RWPE2 (cell line): ENCODE measurements at regions not wholly inside any gene's neighbourhood (a gene's known extent, or its start where the extent isn't known, plus 50 kb on each side); places are given as distances from the start of the nearest gene placed in this dataset.

ENCODE experiments used
- ATAC-seq: fragments of 200-7000 bp; cut with Tn5 transposase; 3 replicates; pipeline ENCODE4 v1.9.1; 2021; ENCODE audit warnings: low read depth
- DNase-seq: peaks from one replicate; pipeline ENCODE4 v3.0.0-alpha.2; 2020; ENCODE audit warnings: low spot score
- H3K27ac ChIP-seq: fragments of 450-650 bp; 2 replicates; pipeline ENCODE4 v1.5.1; 2017; ENCODE audit warnings: mild to moderate bottlenecking; ENCODE audit not compliant: poor library complexity, severe bottlenecking
- H3K27me3 ChIP-seq: fragments of 250-450 bp; sonication (Bioruptor Pico); 2 replicates; pipeline ENCODE4 v1.5.1; 2021; ENCODE audit warnings: mild to moderate bottlenecking, moderate library complexity; ENCODE audit not compliant: insufficient read depth, poor library complexity, severe bottlenecking
- H3K36me3 ChIP-seq: fragments of 250-450 bp; sonication (Bioruptor Pico); 2 replicates; pipeline ENCODE4 v1.5.1; 2020; ENCODE audit warnings: low read depth, mild to moderate bottlenecking, moderate library complexity
- H3K4me1 ChIP-seq: fragments of 250-450 bp; sonication (Bioruptor Pico); 2 replicates; pipeline ENCODE4 v1.5.1; 2021; ENCODE audit warnings: mild to moderate bottlenecking, moderate library complexity; ENCODE audit not compliant: insufficient read depth, poor library complexity, severe bottlenecking
- H3K4me3 ChIP-seq: fragments of 250-450 bp; sonication (Bioruptor Pico); 2 replicates; pipeline ENCODE4 v1.5.1; 2021; ENCODE audit warnings: mild to moderate bottlenecking, moderate library complexity; ENCODE audit not compliant: severe bottlenecking
- H3K9me3 ChIP-seq: fragments of 250-450 bp; sonication (Bioruptor Pico); 2 replicates; pipeline ENCODE4 v1.5.1; 2021; ENCODE audit warnings: mild to moderate bottlenecking, moderate library complexity; ENCODE audit not compliant: severe bottlenecking
- TF ChIP-seq, protein P1 (sequence below): fragments of 450-650 bp; IDR thresholded peaks from one replicate; pipeline ENCODE4 v1.5.1; 2017; ENCODE audit warnings: mild to moderate bottlenecking, moderate library complexity; ENCODE audit not compliant: poor library complexity, severe bottlenecking

DNA sequence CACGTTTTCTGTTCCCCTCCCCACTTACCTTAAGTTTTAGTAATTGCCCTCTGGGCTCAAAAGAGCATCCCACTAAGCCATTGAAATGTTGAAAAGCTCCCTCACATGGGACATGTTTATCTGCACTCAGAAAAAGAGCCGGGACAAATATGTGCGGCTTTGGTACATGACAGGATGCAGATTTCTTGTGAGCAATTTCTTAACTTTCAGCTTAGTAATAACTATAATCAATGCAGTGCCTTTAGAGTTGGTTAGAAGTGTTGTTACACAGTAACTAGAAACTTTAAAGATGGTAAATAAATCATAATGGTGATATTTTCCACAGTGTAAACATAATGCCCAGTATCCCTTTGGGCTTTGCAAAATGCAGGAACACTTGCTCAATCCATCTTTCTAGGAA, 89.2 kb downstream of the ZNF365 start:
- Histone ChIP-seq H3K9me3 (no peaks in the 10 kb centered on the region), H3K27ac (no peak overlapping the region), H3K27me3 (no peaks in the 10 kb centered on the region), H3K4me1 (no peaks in the 10 kb centered on the region), H3K4me3 (no peak overlapping the region), H3K36me3 (no peaks in the 10 kb centered on the region)
- ATAC-seq: no peak
- no peak for DNase-seq
- TF ChIP-seq, protein P1, sequence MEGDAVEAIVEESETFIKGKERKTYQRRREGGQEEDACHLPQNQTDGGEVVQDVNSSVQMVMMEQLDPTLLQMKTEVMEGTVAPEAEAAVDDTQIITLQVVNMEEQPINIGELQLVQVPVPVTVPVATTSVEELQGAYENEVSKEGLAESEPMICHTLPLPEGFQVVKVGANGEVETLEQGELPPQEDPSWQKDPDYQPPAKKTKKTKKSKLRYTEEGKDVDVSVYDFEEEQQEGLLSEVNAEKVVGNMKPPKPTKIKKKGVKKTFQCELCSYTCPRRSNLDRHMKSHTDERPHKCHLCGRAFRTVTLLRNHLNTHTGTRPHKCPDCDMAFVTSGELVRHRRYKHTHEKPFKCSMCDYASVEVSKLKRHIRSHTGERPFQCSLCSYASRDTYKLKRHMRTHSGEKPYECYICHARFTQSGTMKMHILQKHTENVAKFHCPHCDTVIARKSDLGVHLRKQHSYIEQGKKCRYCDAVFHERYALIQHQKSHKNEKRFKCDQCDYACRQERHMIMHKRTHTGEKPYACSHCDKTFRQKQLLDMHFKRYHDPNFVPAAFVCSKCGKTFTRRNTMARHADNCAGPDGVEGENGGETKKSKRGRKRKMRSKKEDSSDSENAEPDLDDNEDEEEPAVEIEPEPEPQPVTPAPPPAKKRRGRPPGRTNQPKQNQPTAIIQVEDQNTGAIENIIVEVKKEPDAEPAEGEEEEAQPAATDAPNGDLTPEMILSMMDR: no peak

DNA sequence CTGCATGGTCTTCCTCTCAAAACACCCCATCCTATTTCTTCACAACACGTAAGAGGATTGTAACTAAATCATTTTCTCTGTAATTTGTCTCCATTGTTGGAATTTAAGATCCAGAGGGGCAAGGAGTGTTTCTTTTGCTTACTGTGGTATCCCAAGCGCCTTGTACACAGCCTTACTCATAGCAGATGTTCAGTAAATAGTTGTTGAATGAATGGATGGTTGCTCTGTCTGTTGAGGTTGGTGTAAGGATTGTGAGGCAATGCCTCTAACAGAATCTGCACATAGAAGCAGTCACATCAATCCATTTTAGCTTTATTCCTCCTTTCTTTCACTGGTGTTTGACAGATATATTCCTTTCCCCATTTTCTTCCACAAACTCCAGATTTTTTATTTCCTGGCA, 90.1 kb downstream of the ZNF365 start:
- no peaks in the 10 kb centered on the region for H3K27me3 ChIP-seq
- TF ChIP-seq, protein P1: no peak
- H3K4me1 ChIP-seq: no peaks in the 10 kb centered on the region
- DNase-seq: no peak
- no peak overlapping the region for H3K4me3 ChIP-seq
- no peak for ATAC-seq
- H3K36me3 ChIP-seq: no peaks in the 10 kb centered on the region
- no peak overlapping the region for H3K27ac ChIP-seq
- H3K9me3 ChIP-seq: no peaks in the 10 kb centered on the region

DNA sequence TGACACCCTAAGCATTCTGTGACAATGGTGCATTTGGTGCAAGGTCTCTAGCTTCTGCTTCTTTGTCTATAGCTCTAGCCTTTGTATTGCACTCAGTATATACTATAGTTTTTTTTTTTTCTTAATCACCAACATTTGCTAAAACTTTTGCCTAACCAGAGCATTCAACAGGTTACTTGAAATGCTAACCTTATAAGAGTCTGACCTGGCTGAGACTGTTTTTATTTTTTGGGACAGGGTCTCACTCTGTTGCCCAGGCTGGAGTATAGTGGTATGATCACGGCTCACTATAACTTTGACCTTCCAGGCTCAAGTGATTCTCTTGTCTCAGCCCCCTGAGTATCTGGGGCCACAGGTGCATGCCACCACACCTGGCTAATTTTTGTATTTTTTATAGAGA, 92.4 kb downstream of the ZNF365 start:
- Histone ChIP-seq H3K4me3 (no peak overlapping the region), H3K9me3 (no peaks in the 10 kb centered on the region), H3K27ac (no peak overlapping the region), H3K36me3 (no peaks in the 10 kb centered on the region), H3K4me1 (no peaks in the 10 kb centered on the region), H3K27me3 (no peaks in the 10 kb centered on the region)
- TF ChIP-seq, protein P1: no peak
- ATAC-seq (no peak), DNase-seq (no peak)

DNA sequence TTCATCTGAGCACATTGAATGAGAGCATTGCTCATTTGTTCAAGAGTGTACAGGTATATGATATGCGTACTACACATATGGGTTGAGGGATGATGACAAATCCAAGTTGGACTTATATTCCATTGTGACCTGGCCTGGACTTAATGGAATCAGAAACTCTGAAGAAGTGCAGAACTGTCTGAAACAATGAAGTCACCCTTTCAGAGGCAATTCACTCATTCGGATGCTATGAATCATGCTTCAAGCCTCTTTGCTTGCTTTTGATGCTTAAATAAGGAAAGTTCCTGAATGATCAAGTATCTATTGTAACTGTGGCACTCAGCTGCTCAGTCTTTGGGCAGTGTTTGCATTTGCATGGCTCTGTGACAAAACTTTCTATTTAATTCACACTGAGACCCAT, 93.4 kb downstream of the ZNF365 start:
- no peak overlapping the region for H3K4me3 ChIP-seq
- H3K36me3 ChIP-seq: no peaks in the 10 kb centered on the region
- TF ChIP-seq, protein P1: no peak
- no peaks in the 10 kb centered on the region for H3K4me1 ChIP-seq
- H3K27me3 ChIP-seq: no peaks in the 10 kb centered on the region
- no peak overlapping the region for H3K27ac ChIP-seq
- ATAC-seq (no peak), DNase-seq (no peak)
- H3K9me3 ChIP-seq: no peaks in the 10 kb centered on the region

DNA sequence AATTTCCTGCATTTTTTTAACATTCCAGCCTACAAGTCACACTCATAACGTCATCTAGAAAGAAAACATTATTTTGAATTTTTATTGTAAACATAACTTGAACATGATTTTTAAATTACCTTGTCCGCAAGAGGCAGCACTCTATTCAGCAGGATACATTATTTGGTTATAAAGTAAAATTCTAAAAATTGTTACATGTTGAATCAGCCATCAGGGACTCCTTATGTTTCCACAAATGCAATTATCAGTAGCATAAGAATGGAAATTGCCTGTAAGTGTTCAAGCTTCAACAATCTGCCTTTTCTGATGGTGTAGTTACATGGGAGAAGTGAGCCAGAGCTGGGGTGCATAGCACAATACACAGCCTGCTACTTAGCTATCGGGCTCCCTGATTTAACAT, 97.5 kb downstream of the ZNF365 start:
- H3K27ac ChIP-seq: no peak overlapping the region

More for the DNA sequence above, 97.5 kb downstream of the ZNF365 start:
- Histone ChIP-seq H3K27me3 (no peaks in the 10 kb centered on the region), H3K36me3 (no peaks in the 10 kb centered on the region), H3K4me1 (no peaks in the 10 kb centered on the region), H3K4me3 (no peak overlapping the region), H3K9me3 (no peaks in the 10 kb centered on the region)
- no peak for DNase-seq
- no peak for ATAC-seq
- TF ChIP-seq, protein P1: no peak
